HepG2 (cell line): ENCODE measurements at regions not wholly inside any gene's neighbourhood (a gene's known extent, or its start where the extent isn't known, plus 50 kb on each side); places are given as distances from the start of the nearest gene placed in this dataset.

Experiments
- ATAC-seq: fragments of 200-7000 bp; cut with Tn5 transposase; 3 replicates; pipeline ENCODE4 v1.9.1; 2020; ENCODE audit warnings: mild to moderate bottlenecking, moderate library complexity
- BruUV-seq: library from RNA; stranded (reverse); fragments of 400-500 nt; replicated peaks from 2 replicates; lab custom pipeline; 2021; lab: Mats Ljungman, UMichigan
- CTCF ChIA-PET: fragments of 300-600 bp; formaldehyde crosslinking; extraction: SDS; loops from one replicate; lab custom pipeline; 2021; ENCODE audit warnings: low total read pairs, inconsistent platforms, low intra/inter-chr PET ratio; lab: Yijun Ruan, JAX
- POLR2A ChIA-PET: fragments of 350-600 bp; sonication (Branson Sonifier 250); formaldehyde crosslinking; loops from one replicate; lab custom pipeline; 2020; ENCODE audit warnings: antibody characterized with exemption, inconsistent platforms; lab: Yijun Ruan, JAX
- DNase-seq: peaks from one replicate; pipeline ENCODE4 v3.0.0-alpha.2; 2015; ENCODE audit warnings: low spot score
- FAIRE-seq: peaks from 3 replicates; lab custom pipeline; 2011; peaks lifted over from hg19 to GRCh38; lab: Jason Lieb, UNC
- H2AFZ ChIP-seq: one replicate; pipeline ENCODE4 v1.6.1; 2011; ENCODE audit warnings: low read length, inconsistent platforms
- H3K27ac ChIP-seq: fragments of 300-600 bp; 3 replicates; pipeline ENCODE4 v1.8.0; 2011; ENCODE audit warnings: mixed run types, mild to moderate bottlenecking, mixed read lengths, low read length, inconsistent platforms; ENCODE audit not compliant: insufficient read depth; ENCODE audit errors: extremely low read length
- H3K27me3 ChIP-seq, 2 experiments: fragments of 200-600 bp in 1 of 2; 2 replicates in 1 of 2; 3 replicates in 1 of 2; pipeline versions ENCODE4 v1.6.0 to v1.8.0; 2011; ENCODE audit warnings: low read length in 2 of 2, mild to moderate bottlenecking in 2 of 2, moderate library complexity in 2 of 2, inconsistent platforms in 1 of 2; ENCODE audit not compliant: insufficient read depth in 2 of 2, control insufficient read depth in 1 of 2
- H3K36me3 ChIP-seq, 2 experiments: fragments of 200-600 bp in 1 of 2; replicated peaks in 1 of 2; 2 replicates in 1 of 2; 3 replicates in 1 of 2; pipeline versions ENCODE4 v1.5.1 to v1.8.0; 2011; ENCODE audit warnings: low read length in 2 of 2, inconsistent platforms in 1 of 2; ENCODE audit not compliant: insufficient read depth in 2 of 2, control insufficient read depth in 1 of 2
- H3K4me1 ChIP-seq: 2 replicates; pipeline ENCODE4 v1.5.1; 2012; ENCODE audit warnings: low read length, inconsistent platforms; ENCODE audit not compliant: insufficient read depth
- H3K4me2 ChIP-seq: 2 replicates; pipeline ENCODE4 v1.6.0; 2011; ENCODE audit warnings: low read depth, low read length, inconsistent platforms
- H3K4me3 ChIP-seq, 3 experiments: fragments of 200-600 bp in 1 of 3; sonication (generic), shearing (Covaris generic) in 1 of 3; replicated peaks in 1 of 3; 2 replicates each; pipeline ENCODE4 v1.5.1; 2011 to 2016; ENCODE audit warnings: low read length in 3 of 3, inconsistent platforms in 2 of 3, low read depth in 2 of 3, mild to moderate bottlenecking in 2 of 3, control low read depth in 1 of 3, mixed read lengths in 1 of 3; ENCODE audit not compliant: insufficient read depth in 1 of 3
- H3K79me2 ChIP-seq: one replicate; pipeline ENCODE4 v1.6.1; 2011; ENCODE audit warnings: low read length, inconsistent platforms; ENCODE audit not compliant: insufficient read depth
- H3K9ac ChIP-seq: 2 replicates; pipeline ENCODE4 v1.6.0; 2011; ENCODE audit warnings: mild to moderate bottlenecking, low read depth, low read length, inconsistent platforms; ENCODE audit not compliant: insufficient read depth
- H3K9me3 ChIP-seq: 2 replicates; pipeline ENCODE4 v1.5.1; 2012; ENCODE audit warnings: mild to moderate bottlenecking, low read length
- H4K20me1 ChIP-seq: 2 replicates; pipeline ENCODE4 v1.6.0; 2011; ENCODE audit warnings: inconsistent platforms, mild to moderate bottlenecking, low read length, moderate library complexity; ENCODE audit not compliant: insufficient read depth
- KLF9 ChIP-seq: IDR thresholded peaks from 2 replicates; pipeline ENCODE4 v1.6.1; 2016; ENCODE audit warnings: low read depth
- NFE2L2 ChIP-seq: fragments of 150-350 bp; IDR thresholded peaks from 2 replicates; pipeline ENCODE4 v1.6.1; 2014; ENCODE audit warnings: low read length
- TCF7L2 ChIP-seq: IDR thresholded peaks from 2 replicates; pipeline ENCODE4 v1.6.1; 2011; ENCODE audit warnings: mild to moderate bottlenecking, low read depth, low read length, moderate library complexity
- WGBS: methylation state at CpG from one replicate; pipeline ENCODE4 v1.1.6; 2017; ENCODE audit warnings: low lambda C conversion rate; 5-methylcytosine and 5-hydroxymethylcytosine counted together
- in situ Hi-C: cut with HindIII; loops from 2 replicates; pipeline ENCODE4 v1.10.0; 2017; ENCODE audit warnings: low pct_unique_long_range_greater_than_20kb; ENCODE audit not compliant: extremely low pct_ligation_motif_present
- intact Hi-C: fragments of 100-400 bp; cut with micrococcal nuclease; formaldehyde crosslinking; loops from one replicate; pipeline ENCODE4 v1.10.0; 2022; ENCODE audit not compliant: unreplicated experiment
- TF ChIP-seq, protein P1 (sequence below): conservative IDR thresholded peaks from 2 replicates; pipeline ENCODE4 v1.6.1; 2018; ENCODE audit warnings: missing genetic modification reagents
- TF ChIP-seq, protein P2 (sequence below): sonication (generic); formaldehyde crosslinking; IDR thresholded peaks from 2 replicates; pipeline ENCODE4 v1.4.0; 2020; ENCODE audit warnings: low read depth, missing genetic modification reagents

DNA sequence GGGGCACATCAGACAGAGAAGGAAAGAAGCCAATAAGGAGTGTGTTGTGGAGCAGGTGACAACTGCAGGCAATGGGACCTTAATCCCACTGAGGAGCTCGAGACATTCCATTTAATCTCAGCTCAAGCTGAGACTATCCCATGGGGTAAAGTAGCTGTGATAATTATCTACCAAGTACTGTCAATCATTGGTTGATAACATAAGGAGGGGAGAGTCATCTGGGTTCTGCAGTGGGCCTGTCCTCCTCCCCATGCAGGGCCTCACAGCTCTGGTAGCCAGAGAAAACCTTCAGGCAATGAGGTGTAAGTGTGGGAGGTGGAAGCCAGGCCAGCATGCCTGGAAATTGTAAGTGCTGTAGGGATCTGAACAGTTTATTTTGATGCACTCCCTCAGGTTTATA lies 375.0 kb upstream of the ARID1B start (continued):
- TF ChIP-seq, protein P1, sequence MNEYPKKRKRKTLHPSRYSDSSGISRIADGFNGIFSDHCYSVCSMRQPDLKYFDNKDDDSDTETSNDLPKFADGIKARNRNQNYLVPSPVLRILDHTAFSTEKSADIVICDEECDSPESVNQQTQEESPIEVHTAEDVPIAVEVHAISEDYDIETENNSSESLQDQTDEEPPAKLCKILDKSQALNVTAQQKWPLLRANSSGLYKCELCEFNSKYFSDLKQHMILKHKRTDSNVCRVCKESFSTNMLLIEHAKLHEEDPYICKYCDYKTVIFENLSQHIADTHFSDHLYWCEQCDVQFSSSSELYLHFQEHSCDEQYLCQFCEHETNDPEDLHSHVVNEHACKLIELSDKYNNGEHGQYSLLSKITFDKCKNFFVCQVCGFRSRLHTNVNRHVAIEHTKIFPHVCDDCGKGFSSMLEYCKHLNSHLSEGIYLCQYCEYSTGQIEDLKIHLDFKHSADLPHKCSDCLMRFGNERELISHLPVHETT (CRISPR knock-in tag) = no peak
- TF ChIP-seq KLF9 (CRISPR knock-in tag) = no peak

DNA sequence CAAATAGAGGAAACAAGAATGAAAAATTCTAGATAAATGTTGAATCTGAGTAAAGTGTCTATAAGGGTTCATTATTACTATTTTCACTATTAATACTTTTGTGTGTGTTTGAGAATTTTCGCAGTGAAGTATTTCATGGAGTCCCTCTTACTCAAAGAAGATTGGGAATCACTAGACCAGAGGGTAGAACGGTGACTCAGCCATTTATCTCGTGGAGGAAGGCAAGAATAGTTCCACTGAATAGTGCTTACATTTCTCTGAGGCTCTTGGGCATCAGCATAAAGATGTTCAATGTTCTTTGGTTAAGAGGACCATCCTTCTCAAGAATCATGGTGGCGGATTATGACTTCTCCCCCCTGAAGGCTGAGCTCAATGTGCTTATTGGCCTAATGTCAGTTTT lies 376.7 kb upstream of the ARID1B start:
- no peak overlapping the region for H3K9ac ChIP-seq
- H2AFZ ChIP-seq = no peak overlapping the region
- ChIA-PET POLR2A (no interaction called here), CTCF (no interaction called here)
- no TSS peak for BruUV-seq
- TF ChIP-seq, protein P2, sequence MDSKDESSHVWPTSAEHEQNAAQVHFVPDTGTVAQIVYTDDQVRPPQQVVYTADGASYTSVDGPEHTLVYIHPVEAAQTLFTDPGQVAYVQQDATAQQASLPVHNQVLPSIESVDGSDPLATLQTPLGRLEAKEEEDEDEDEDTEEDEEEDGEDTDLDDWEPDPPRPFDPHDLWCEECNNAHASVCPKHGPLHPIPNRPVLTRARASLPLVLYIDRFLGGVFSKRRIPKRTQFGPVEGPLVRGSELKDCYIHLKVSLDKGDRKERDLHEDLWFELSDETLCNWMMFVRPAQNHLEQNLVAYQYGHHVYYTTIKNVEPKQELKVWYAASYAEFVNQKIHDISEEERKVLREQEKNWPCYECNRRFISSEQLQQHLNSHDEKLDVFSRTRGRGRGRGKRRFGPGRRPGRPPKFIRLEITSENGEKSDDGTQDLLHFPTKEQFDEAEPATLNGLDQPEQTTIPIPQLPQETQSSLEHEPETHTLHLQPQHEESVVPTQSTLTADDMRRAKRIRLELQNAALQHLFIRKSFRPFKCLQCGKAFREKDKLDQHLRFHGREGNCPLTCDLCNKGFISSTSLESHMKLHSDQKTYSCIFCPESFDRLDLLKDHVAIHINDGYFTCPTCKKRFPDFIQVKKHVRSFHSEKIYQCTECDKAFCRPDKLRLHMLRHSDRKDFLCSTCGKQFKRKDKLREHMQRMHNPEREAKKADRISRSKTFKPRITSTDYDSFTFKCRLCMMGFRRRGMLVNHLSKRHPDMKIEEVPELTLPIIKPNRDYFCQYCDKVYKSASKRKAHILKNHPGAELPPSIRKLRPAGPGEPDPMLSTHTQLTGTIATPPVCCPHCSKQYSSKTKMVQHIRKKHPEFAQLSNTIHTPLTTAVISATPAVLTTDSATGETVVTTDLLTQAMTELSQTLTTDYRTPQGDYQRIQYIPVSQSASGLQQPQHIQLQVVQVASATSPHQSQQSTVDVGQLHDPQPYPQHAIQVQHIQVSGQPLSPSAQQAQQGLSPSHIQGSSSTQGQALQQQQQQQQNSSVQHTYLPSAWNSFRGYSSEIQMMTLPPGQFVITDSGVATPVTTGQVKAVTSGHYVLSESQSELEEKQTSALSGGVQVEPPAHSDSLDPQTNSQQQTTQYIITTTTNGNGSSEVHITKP (CRISPR knock-in tag) = no peak
- peak; percentile 63; the same call in 1 of the 2 replicates for TF ChIP-seq NFE2L2
- TF ChIP-seq TCF7L2 = no peak
- H3K27me3 ChIP-seq = peaks cover 0 to 26% of the 10 kb centered on the region in 2 experiments; a peak in 3 of 5 replicates
- DNase-seq (no peak), ATAC-seq (no peak), FAIRE-seq (no peak)
- no peaks in the 10 kb centered on the region for H3K36me3 ChIP-seq
- no peaks in the 10 kb centered on the region for H3K9me3 ChIP-seq
- in situ Hi-C loops (no loop called here), intact Hi-C loops (no loop called here)
- no peak overlapping the region for H3K4me3 ChIP-seq
- no peak overlapping the region for H3K27ac ChIP-seq
- no peaks in the 10 kb centered on the region for H4K20me1 ChIP-seq
- no peak overlapping the region for H3K4me2 ChIP-seq
- WGBS = 4% methylated on average over 4 of the region's 4 CpGs
- no peaks in the 10 kb centered on the region for H3K79me2 ChIP-seq
- H3K4me1 ChIP-seq = no peaks in the 10 kb centered on the region
